K562 (cell line): ENCODE measurements at regions not wholly inside any gene's neighbourhood (a gene's known extent, or its start where the extent isn't known, plus 50 kb on each side); places are given as distances from the start of the nearest gene placed in this dataset.

Experiments used
- ATAC-seq: fragments of 200-7000 bp; cut with Tn5 transposase; 3 replicates; pipeline ENCODE4 v1.9.1; 2020; ENCODE audit warnings: moderate library complexity
- BruUV-seq: library from RNA; stranded (reverse); fragments of 400-500 nt; replicated peaks from 2 replicates; lab custom pipeline; 2021; lab: Mats Ljungman, UMichigan
- CTCF ChIA-PET: fragments of 300-600 bp; formaldehyde crosslinking; extraction: SDS; loops from one replicate; lab custom pipeline; 2021; ENCODE audit warnings: low intra/inter-chr PET ratio; lab: Yijun Ruan, JAX
- POLR2A ChIA-PET: fragments of 300-600, 350-650 bp; sonication (Branson Sonifier 250); formaldehyde crosslinking; extraction: SDS; loops from one replicate; lab custom pipeline; 2021; ENCODE audit warnings: antibody characterized with exemption, inconsistent platforms; lab: Yijun Ruan, JAX
- DNase-seq, 4 experiments: peaks; one replicate each; pipeline versions ENCODE4 v3.0.0 to v3.0.0-alpha.2; 2011 to 2018; ENCODE audit warnings: low spot score in 3 of 4, mixed read lengths in 3 of 4; ENCODE audit errors: extremely low read depth in 1 of 4
- FAIRE-seq: peaks from 2 replicates; lab custom pipeline; 2011; peaks lifted over from hg19 to GRCh38; lab: Jason Lieb, UNC
- H2AFZ ChIP-seq: 2 replicates; pipeline ENCODE4 v1.6.0; 2011; ENCODE audit warnings: low read depth, low read length, control low read depth, inconsistent platforms
- H3K27ac ChIP-seq: fragments of 200-600 bp; 3 replicates; pipeline ENCODE4 v1.8.0; 2011; ENCODE audit warnings: low read depth, mild to moderate bottlenecking, control low read depth, inconsistent platforms, low read length, moderate library complexity, mixed read lengths; ENCODE audit errors: extremely low read depth
- H3K27me3 ChIP-seq, 2 experiments: fragments of 300-600 bp in 1 of 2; 2 replicates in 1 of 2; 3 replicates in 1 of 2; pipeline versions ENCODE4 v1.6.0 to v1.8.0; 2011; ENCODE audit warnings: inconsistent platforms in 2 of 2, low read length in 2 of 2, mild to moderate bottlenecking in 1 of 2, mixed read lengths in 1 of 2, moderate library complexity in 1 of 2; ENCODE audit not compliant: control insufficient read depth in 2 of 2, insufficient read depth in 2 of 2
- H3K36me3 ChIP-seq: fragments of 300-600 bp; 3 replicates; pipeline ENCODE4 v1.8.0; 2011; ENCODE audit warnings: mild to moderate bottlenecking, low read length, inconsistent platforms; ENCODE audit not compliant: control insufficient read depth, insufficient read depth
- H3K4me1 ChIP-seq, 2 experiments: fragments of 200-600 bp in 1 of 2; replicated peaks in 1 of 2; 2 replicates in 1 of 2; 3 replicates in 1 of 2; pipeline versions ENCODE4 v1.5.1 to v1.8.0; 2011; ENCODE audit warnings: inconsistent platforms in 2 of 2, low read length in 2 of 2, mild to moderate bottlenecking in 1 of 2, mixed read lengths in 1 of 2, moderate library complexity in 1 of 2; ENCODE audit not compliant: control insufficient read depth in 2 of 2, insufficient read depth in 2 of 2
- H3K4me2 ChIP-seq: 2 replicates; pipeline ENCODE4 v1.6.1; 2011; ENCODE audit warnings: low read length, control low read depth, inconsistent platforms, mixed read lengths; ENCODE audit not compliant: insufficient read depth
- H3K4me3 ChIP-seq: fragments of 200-600 bp; sonication (generic), shearing (Covaris generic); 2 replicates; pipeline ENCODE4 v1.5.1; 2016; ENCODE audit warnings: control low read depth, inconsistent platforms
- H3K79me2 ChIP-seq: fragments of 200-600 bp; 3 replicates; pipeline ENCODE4 v1.8.0; 2011; ENCODE audit warnings: low read length, inconsistent platforms; ENCODE audit not compliant: control insufficient read depth, insufficient read depth
- H3K9ac ChIP-seq, 2 experiments: 2 replicates each; pipeline versions ENCODE4 v1.6.0 to v1.6.1; 2011; ENCODE audit warnings: low read depth in 2 of 2, low read length in 2 of 2, control low read depth in 1 of 2, inconsistent platforms in 1 of 2, mild to moderate bottlenecking in 1 of 2, mixed read lengths in 1 of 2; ENCODE audit not compliant: insufficient read depth in 1 of 2
- H3K9me1 ChIP-seq: one replicate; pipeline ENCODE4 v1.6.0; 2011; ENCODE audit warnings: inconsistent platforms, mild to moderate bottlenecking, low read length, moderate library complexity; ENCODE audit not compliant: control insufficient read depth, insufficient read depth
- H3K9me3 ChIP-seq: replicated peaks from 2 replicates; pipeline ENCODE4 v1.5.1; 2011; ENCODE audit warnings: low read depth, low read length, inconsistent platforms; ENCODE audit not compliant: control insufficient read depth, insufficient read depth
- H4K20me1 ChIP-seq: replicated peaks from 2 replicates; pipeline ENCODE4 v1.6.1; 2011; ENCODE audit warnings: low read length, inconsistent platforms, mixed read lengths; ENCODE audit not compliant: control insufficient read depth, insufficient read depth
- ARID1B ChIP-seq: fragments of 450-650 bp; IDR thresholded peaks from 2 replicates; pipeline ENCODE4 v1.6.1; 2016; ENCODE audit warnings: antibody characterized with exemption, mild to moderate bottlenecking, inconsistent platforms
- ARID2 ChIP-seq: fragments of 450-650 bp; IDR thresholded peaks from 2 replicates; pipeline ENCODE4 v1.6.1; 2017; ENCODE audit warnings: antibody characterized with exemption, mild to moderate bottlenecking
- CC2D1A ChIP-seq: fragments of 450-650 bp; IDR thresholded peaks from 2 replicates; pipeline ENCODE4 v1.6.1; 2017; ENCODE audit warnings: mild to moderate bottlenecking
- HEY1 ChIP-seq: fragments of 250-450 bp; sonication (Bioruptor Pico); IDR thresholded peaks from 2 replicates; pipeline ENCODE4 v1.5.0; 2020; ENCODE audit warnings: mild to moderate bottlenecking, moderate library complexity, borderline replicate concordance
- KLF16 ChIP-seq: IDR thresholded peaks from 2 replicates; pipeline ENCODE4 v1.6.1; 2016; ENCODE audit warnings: antibody characterized with exemption
- MAZ ChIP-seq, 2 experiments: fragments of 450-650 bp in 1 of 2; sonication (generic) in 1 of 2; formaldehyde crosslinking; IDR thresholded peaks in 1 of 2; conservative IDR thresholded peaks in 1 of 2; 2 replicates each; pipeline versions ENCODE4 v1.4.0 to v1.5.0; 2020; ENCODE audit warnings: mild to moderate bottlenecking in 1 of 2, missing genetic modification reagents in 1 of 2
- MTA3 ChIP-seq: fragments of 450-650 bp; formaldehyde crosslinking; IDR thresholded peaks from 2 replicates; pipeline ENCODE4 v1.6.1; 2017; ENCODE audit warnings: mild to moderate bottlenecking, borderline replicate concordance
- RAD21 ChIP-seq, 2 experiments: fragments of 250-450 bp in 1 of 2; fragments of 450-650 bp in 1 of 2; sonication (Bioruptor Pico) in 1 of 2; formaldehyde crosslinking in 1 of 2; IDR thresholded peaks in 1 of 2; conservative IDR thresholded peaks in 1 of 2; 2 replicates each; pipeline versions ENCODE4 v1.4.0 to v1.8.0; 2020 to 2022; ENCODE audit warnings: mild to moderate bottlenecking in 2 of 2, moderate library complexity in 1 of 2
- SMC3 ChIP-seq: conservative IDR thresholded peaks from 2 replicates; pipeline ENCODE4 v1.6.1; 2011; ENCODE audit warnings: low read depth, low read length, improper control_type of control experiment; ENCODE audit not compliant: insufficient read depth
- STAG1 ChIP-seq: sonication (generic); formaldehyde crosslinking; IDR thresholded peaks from 2 replicates; pipeline ENCODE4 v1.5.0; 2020; ENCODE audit warnings: missing genetic modification reagents, borderline replicate concordance
- ZBTB7A ChIP-seq: IDR thresholded peaks from 2 replicates; pipeline ENCODE4 v1.6.1; 2011; ENCODE audit warnings: low read depth, mild to moderate bottlenecking, low read length, moderate library complexity, borderline replicate concordance; ENCODE audit not compliant: control insufficient read depth
- ZNF140 ChIP-seq: fragments of 250-450 bp; sonication (Bioruptor Pico); IDR thresholded peaks from 2 replicates; pipeline ENCODE4 v1.8.0; 2021; ENCODE audit warnings: moderate library complexity, mild to moderate bottlenecking, inconsistent platforms
- ZNF274 ChIP-seq: IDR thresholded peaks from 2 replicates; pipeline ENCODE4 v1.6.1; 2011; ENCODE audit warnings: low read depth, mild to moderate bottlenecking, low read length, moderate library complexity, borderline replicate concordance
- WGBS: fragments of 100-300 bp; shearing (Covaris generic); methylation state at CpG from one replicate; pipeline ENCODE4 v1.1.6; 2016; ENCODE audit warnings: low coverage, mixed read lengths; ENCODE audit not compliant: insufficient coverage; ENCODE audit errors: missing lambda C conversion rate; 5-methylcytosine and 5-hydroxymethylcytosine counted together
- in situ Hi-C: fragments of 300-500 bp; cut with MboI; formaldehyde crosslinking; loops from 4 replicates; pipeline ENCODE4 v1.15.0; 2018; ENCODE audit warnings: inconsistent platforms, mixed read lengths
- intact Hi-C: fragments of 100-400 bp; cut with micrococcal nuclease; formaldehyde crosslinking; loops from 2 replicates; pipeline ENCODE4 v1.14.2; 2022
- TF ChIP-seq, protein P1 (sequence below): sonication (generic); formaldehyde crosslinking; IDR thresholded peaks from 2 replicates; pipeline ENCODE4 v1.8.0; 2023; ENCODE audit warnings: mild to moderate bottlenecking, missing genetic modification reagents

DNA sequence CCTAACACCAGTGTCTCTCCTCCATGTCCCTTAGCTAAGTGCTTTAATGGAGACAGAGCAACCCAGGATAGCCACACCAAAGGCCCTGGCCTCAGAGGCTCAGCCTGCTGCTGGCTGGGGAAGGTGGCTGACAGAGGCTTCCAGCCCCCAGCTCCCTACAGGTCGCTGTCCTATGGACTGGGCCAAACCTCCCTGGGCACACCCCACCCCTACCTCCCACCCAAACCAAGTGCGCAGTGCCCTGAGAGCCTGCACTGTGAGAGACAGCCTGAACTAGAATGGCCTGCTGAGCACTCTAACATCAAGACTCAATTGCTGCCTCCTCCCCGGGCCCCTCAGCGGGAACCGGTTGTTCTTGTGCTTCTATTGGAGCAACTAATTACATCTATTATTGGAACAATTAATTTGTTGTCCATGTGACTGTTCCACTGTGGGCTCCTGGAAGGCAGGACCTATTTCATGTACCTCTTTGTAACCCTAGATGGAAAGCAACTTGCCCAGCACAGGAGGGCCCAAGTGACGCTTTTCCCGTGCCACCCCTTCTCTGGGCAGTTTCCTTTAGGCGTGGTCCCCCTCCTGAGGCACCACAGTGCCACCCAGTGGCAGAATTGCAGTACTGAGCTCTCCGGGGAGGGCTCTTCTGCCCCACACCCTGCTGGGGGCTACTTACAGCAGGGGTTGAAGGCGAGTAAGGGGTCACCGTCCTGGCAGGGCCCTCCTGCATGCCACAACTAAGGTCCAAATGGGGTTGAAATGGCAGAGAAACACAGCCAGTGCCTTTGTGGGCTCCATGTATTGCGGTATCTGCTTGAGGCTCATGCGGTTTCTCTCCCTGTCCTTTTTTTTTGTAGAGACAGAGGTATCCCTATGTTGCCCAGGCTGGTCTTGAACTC is 63.7 kb upstream of the WAPL start:
- BruUV-seq: no TSS peak
- Histone ChIP-seq H3K27ac (no peak overlapping the region), H3K4me3 (no peak overlapping the region), H3K9me3 (no peaks in the 10 kb centered on the region), H3K36me3 (no peaks in the 10 kb centered on the region), H3K79me2 (no peaks in the 10 kb centered on the region), H3K4me1 (no peaks in the 10 kb centered on the region), H2AFZ (0 out of 2 replicates have a peak overlapping the region, but pooled peaks have one; percentile 9), H4K20me1 (no peaks in the 10 kb centered on the region), H3K9ac (no peak overlapping the region), H3K4me2 (no peak overlapping the region; the same call in 1 of the 2 replicates), H3K27me3 (peaks cover 0 to 7% of the 10 kb centered on the region in 2 experiments; a peak in 1 of 5 replicates), H3K9me1 (no peaks in the 10 kb centered on the region)
- 2% methylated on average over 10 of the region's 13 CpGs for WGBS
- intact Hi-C loops (loop anchor here (1.0 kb wide), 2 partner anchors 62 to 185 kb away; no protein-coding TSS in a partner anchor), in situ Hi-C loops (loop anchor here (5.0 kb wide), 1 partner anchor 63 kb away; the partner anchor contains the start of gene WAPL)
- FAIRE-seq: peak; percentile 82
- ChIA-PET POLR2A (interaction anchor here (0.6 to 1.2 kb wide), 2 partner anchors 35 to 183 kb away, joined by 3 to 5 read pairs; no protein-coding TSS in a partner anchor), CTCF (interaction anchor here (1.9 to 2.0 kb wide), 2 partner anchors 62 to 186 kb away, joined by 4 to 7 read pairs; no protein-coding TSS in a partner anchor)
- DNase-seq: peak; percentile 70 to 83 (median 76)
- peak; percentile 97 for ATAC-seq
- peak; percentile 26; the same call in 1 of the 2 replicates for TF ChIP-seq ZBTB7A
- peak; percentile 29; the same call in 1 of the 2 replicates for TF ChIP-seq CC2D1A
- TF ChIP-seq STAG1: peak; percentile 55; the same call in 1 of the 2 replicates
- TF ChIP-seq ARID1B: no peak
- no peak for TF ChIP-seq HEY1 (CRISPR knock-in tag)
- no peak for TF ChIP-seq ZNF140 (CRISPR knock-in tag)
- no peak for TF ChIP-seq ARID2
- TF ChIP-seq MTA3: no peak
- TF ChIP-seq KLF16: 0 out of 2 replicates have a peak, but pooled peaks have one; percentile 9
- TF ChIP-seq MAZ (CRISPR knock-in tag; conservative IDR thresholded peaks at IDR 0.05 in 1 of 2, IDR thresholded peaks at IDR 0.05 in 1 of 2): peak; percentile 30 to 75; a peak in 1 of 4 replicates
- peak; percentile 77 to 86 for TF ChIP-seq RAD21 (CRISPR knock-in tag; conservative IDR thresholded peaks at IDR 0.05 in 1 of 2, IDR thresholded peaks at IDR 0.05 in 1 of 2)
- TF ChIP-seq, protein P1, sequence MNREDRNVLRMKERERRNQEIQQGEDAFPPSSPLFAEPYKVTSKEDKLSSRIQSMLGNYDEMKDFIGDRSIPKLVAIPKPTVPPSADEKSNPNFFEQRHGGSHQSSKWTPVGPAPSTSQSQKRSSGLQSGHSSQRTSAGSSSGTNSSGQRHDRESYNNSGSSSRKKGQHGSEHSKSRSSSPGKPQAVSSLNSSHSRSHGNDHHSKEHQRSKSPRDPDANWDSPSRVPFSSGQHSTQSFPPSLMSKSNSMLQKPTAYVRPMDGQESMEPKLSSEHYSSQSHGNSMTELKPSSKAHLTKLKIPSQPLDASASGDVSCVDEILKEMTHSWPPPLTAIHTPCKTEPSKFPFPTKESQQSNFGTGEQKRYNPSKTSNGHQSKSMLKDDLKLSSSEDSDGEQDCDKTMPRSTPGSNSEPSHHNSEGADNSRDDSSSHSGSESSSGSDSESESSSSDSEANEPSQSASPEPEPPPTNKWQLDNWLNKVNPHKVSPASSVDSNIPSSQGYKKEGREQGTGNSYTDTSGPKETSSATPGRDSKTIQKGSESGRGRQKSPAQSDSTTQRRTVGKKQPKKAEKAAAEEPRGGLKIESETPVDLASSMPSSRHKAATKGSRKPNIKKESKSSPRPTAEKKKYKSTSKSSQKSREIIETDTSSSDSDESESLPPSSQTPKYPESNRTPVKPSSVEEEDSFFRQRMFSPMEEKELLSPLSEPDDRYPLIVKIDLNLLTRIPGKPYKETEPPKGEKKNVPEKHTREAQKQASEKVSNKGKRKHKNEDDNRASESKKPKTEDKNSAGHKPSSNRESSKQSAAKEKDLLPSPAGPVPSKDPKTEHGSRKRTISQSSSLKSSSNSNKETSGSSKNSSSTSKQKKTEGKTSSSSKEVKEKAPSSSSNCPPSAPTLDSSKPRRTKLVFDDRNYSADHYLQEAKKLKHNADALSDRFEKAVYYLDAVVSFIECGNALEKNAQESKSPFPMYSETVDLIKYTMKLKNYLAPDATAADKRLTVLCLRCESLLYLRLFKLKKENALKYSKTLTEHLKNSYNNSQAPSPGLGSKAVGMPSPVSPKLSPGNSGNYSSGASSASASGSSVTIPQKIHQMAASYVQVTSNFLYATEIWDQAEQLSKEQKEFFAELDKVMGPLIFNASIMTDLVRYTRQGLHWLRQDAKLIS (CRISPR knock-in tag): no peak
- peak; percentile 77 for TF ChIP-seq SMC3
- TF ChIP-seq ZNF274: no peak
